Medulla oblongata (tissue), 1 donor: ENCODE measurements at regions not wholly inside any gene's neighbourhood (a gene's known extent, or its start where the extent isn't known, plus 50 kb on each side); places are given as distances from the start of the nearest gene placed in this dataset.
"Not testable (repeated sequence)": the region's sequence is repeated elsewhere in the genome, so short reads cannot be mapped to it uniquely, and the experiment has no call there.

Experiments
- DNase-seq: peaks from one replicate; pipeline ENCODE4 v3.0.0-alpha.2; 2015; ENCODE audit errors: extremely low spot score

DNA sequence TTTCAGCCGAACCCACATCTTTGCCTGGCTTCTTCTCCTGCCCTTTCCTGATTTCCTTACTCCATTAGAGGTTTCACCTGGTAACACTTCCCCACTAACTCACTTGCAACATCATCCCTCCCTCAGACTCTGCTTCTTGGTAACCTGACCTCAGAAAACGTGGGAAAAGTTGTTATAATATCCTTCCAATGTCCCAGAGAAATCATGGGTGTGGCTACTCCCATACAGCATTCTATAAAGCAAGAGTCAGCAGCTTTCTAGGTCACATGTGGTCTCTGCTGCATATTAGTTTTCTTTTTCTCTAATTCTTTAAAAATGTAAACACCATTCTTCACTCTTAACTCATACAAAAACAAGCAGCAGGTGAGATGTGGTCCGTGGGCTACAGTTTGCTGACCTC, 283.1 kb upstream of the MAOA start:
- DNase-seq: no peak

DNA sequence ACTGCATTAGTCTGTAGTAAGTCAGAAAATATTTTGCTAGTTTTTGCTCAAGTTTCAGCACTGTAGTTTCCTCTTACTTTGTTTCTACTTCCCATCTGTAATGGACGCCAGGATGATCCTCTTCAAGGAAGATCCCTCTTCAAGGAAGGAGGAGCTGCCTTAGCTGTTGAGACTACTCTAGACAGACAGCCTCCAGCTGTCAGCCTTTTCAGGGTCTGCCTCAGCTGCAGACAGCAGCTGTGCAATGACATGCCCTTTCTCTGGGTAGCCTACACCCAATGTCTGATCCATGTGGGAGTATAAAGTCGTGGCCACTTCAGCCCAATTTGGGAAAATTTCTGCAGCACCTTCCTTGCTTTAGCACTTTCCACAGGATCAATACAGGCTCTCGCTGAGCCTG, 281.0 kb upstream of the MAOA start:
- no peak for DNase-seq

DNA sequence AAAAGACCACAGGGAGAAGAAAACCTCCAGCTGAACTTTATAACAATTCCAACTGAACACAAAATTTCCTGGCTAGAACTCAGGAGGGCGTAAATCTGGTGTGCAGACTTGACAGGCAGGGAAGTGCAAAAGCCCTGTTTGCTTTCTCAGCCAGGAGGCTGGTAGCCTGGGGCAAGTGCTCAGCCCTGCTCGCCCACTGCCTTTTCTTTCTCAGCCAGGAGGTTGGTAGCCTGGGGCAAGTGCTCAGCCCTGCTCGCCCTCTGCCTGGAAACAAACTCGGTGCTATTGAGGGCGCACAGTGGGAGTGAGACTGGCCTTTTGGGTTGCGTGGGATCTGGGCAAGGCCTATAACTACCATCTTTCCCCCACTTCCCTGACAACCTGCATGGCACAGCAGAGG, 275.4 kb upstream of the MAOA start:
- no peak for DNase-seq

GRCh38 chrX:43386875-43387274, 269.2 kb upstream of the MAOA start:
- no peak for DNase-seq

DNA sequence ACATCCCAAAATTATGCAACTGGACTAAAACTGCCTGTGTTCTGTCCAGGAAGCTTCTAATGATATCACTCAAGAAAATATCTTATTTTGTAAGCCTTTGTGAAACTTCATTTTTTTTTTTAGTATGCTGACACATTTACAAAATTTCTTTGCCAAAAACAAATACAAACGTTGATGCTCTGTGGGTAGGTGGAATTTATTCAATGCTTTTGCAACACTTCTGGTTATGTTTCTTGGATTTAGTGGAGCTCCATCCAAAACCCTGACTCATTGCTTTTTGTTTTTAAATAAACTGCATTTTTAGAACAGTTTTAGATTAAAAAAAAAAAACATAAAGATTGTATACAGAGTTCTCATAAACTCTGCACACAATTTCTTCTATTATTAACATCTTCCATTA, 250.9 kb upstream of the MAOA start:
- DNase-seq: no peak

GRCh38 chrX:43423876-43424275, 232.2 kb upstream of the MAOA start:
- no peak for DNase-seq

GRCh38 chrX:43436517-43436916, 219.6 kb upstream of the MAOA start:
- DNase-seq: no peak

GRCh38 chrX:43446752-43447151, 209.3 kb upstream of the MAOA start:
- DNase-seq: no peak

DNA sequence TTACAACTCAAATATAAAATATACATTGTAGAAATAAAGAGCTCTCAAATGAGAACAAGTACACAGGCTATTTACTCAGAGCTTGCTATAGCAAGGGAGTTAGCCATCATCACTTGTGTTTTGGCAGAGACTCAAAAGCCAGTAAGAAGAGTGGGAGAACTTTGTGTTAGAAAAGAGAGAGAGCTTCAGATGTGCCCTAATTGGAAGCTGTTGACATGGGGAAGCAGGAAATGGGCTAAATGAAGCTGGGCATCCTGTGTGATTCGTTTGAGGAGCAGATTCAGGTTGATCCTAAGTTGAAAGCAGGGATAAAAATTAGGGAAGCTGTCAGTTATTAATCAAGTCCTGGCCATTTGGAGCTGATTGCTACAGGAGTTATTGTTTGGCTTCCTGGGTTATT, 207.4 kb upstream of the MAOA start:
- no peak for DNase-seq

- no peak for DNase-seq
Observed at GRCh38 chrX:43450355-43450754, 205.7 kb upstream of the MAOA start.

DNA sequence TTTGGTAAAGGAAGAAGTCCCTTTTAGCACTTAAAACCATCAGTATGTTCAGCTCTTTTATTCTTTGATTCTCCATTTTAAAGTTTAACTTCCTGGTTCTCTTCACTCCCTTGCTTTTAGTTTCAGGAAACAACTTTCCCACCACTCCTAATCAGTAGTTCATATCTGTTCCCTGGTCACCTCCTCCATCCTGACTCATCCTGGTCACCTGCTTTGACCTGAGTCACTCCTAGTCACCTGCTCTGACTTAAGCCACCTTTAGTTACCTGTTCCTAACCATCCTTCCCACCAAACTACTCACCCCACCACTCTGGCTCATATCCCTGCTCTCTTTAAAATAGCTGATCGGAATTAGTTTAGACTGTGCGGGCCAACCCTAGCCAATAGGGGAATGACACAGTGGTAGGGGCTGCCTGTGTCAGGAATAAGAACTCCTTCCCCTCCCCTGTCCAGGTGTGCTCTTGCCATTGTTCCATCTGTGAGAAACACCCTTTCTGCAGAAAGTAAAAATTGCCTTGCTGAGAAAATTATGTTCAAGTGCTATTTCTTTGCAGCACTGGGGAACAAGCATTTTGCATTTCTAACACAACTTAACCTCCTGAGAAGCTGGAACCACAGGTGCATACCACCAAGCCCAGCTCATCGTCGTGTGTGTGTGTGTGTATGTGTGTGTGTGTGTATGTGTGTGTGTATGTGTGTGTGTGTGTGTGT, 204.0 kb upstream of the MAOA start:
- DNase-seq: not testable (repeated sequence)

GRCh38 chrX:43456063-43456462, 200.0 kb upstream of the MAOA start:
- DNase-seq: no peak

- DNase-seq: no peak
Observed at GRCh38 chrX:43456906-43457305, 199.2 kb upstream of the MAOA start.

- no peak for DNase-seq
Observed at GRCh38 chrX:43467608-43468234, 188.4 kb upstream of the MAOA start.

- no peak for DNase-seq
Observed at GRCh38 chrX:43469391-43470054, 186.6 kb upstream of the MAOA start.

- no peak for DNase-seq
Observed at GRCh38 chrX:43474321-43474720, 181.8 kb upstream of the MAOA start.

DNA sequence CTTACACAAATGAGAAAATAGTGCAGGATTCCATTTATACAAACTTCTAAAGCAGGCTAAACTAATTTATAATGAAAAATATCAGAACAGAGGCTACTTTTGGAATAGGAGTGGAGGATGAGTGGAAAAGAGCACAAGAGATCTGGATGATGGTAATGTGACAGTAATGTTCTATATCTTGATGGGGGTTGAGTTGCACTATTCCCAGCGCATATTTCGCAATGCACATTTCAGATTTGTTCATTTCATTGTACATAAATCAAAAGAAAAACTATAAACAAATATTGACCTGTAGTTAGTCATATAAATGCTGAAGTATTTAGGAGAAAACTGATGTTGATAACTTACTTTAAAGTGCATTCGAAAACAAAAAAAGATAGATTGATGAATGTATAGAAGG, 177.0 kb upstream of the MAOA start:
- DNase-seq: no peak

- no peak for DNase-seq
Observed at GRCh38 chrX:43479850-43480249, 176.2 kb upstream of the MAOA start.

DNA sequence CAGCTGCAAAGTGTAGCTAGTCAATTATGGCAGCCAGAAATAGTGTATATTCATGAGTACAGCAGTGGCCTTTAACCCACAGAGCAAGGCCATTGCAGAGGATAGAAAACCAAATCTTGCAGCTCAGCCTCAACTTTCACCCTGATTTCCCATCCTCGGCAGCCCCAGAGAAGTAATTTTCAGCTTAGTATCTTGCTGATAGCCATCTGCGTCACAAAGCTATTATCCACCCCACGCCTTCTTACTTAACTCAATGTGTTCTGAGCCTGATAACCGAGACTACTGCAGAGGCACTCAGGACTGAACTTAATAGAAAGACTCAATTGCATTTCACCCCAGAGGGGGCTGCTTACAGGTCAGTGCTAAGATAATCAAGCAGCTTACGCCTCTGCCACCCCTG, 174.5 kb upstream of the MAOA start:
- no peak for DNase-seq

GRCh38 chrX:43493756-43494155, 162.3 kb upstream of the MAOA start:
- DNase-seq: no peak

DNA sequence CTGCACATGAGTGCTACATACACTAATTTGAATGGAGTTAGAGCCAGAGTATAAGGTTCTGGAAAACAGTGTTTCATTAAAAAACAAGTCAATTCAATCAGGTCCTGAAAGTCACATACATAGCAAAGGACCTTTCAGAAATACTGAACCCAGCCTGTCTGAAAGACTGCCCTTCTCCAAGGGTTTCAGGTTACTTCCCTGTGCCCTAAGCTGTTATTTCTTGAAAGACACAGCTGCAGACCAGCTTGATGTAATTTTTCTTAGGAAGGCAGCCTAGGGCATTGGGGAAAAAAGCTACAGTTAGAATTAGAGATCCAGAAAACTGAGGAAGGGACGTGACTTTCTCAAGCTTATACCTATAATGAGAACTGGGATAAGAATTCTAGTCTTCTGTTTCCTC, 155.9 kb upstream of the MAOA start:
- DNase-seq: no peak

- DNase-seq: no peak
Observed at GRCh38 chrX:43500996-43501694, 155.0 kb upstream of the MAOA start.

GRCh38 chrX:43504394-43504793, 151.7 kb upstream of the MAOA start:
- no peak for DNase-seq
